HepG2 (cell line): ENCODE measurements at regions not wholly inside any gene's neighbourhood (a gene's known extent, or its start where the extent isn't known, plus 50 kb on each side); places are given as distances from the start of the nearest gene placed in this dataset.

Experiments used
- ATAC-seq: fragments of 200-7000 bp; cut with Tn5 transposase; 3 replicates; pipeline ENCODE4 v1.9.1; 2020; ENCODE audit warnings: mild to moderate bottlenecking, moderate library complexity
- BruUV-seq: library from RNA; stranded (reverse); fragments of 400-500 nt; replicated peaks from 2 replicates; lab custom pipeline; 2021; lab: Mats Ljungman, UMichigan
- CTCF ChIA-PET: fragments of 300-600 bp; formaldehyde crosslinking; extraction: SDS; loops from one replicate; lab custom pipeline; 2021; ENCODE audit warnings: low total read pairs, inconsistent platforms, low intra/inter-chr PET ratio; lab: Yijun Ruan, JAX
- POLR2A ChIA-PET: fragments of 350-600 bp; sonication (Branson Sonifier 250); formaldehyde crosslinking; loops from one replicate; lab custom pipeline; 2020; ENCODE audit warnings: antibody characterized with exemption, inconsistent platforms; lab: Yijun Ruan, JAX
- DNase-seq: peaks from one replicate; pipeline ENCODE4 v3.0.0-alpha.2; 2015; ENCODE audit warnings: low spot score
- FAIRE-seq: peaks from 3 replicates; lab custom pipeline; 2011; peaks lifted over from hg19 to GRCh38; lab: Jason Lieb, UNC
- H2AFZ ChIP-seq: one replicate; pipeline ENCODE4 v1.6.1; 2011; ENCODE audit warnings: low read length, inconsistent platforms
- H3K27ac ChIP-seq: fragments of 300-600 bp; 3 replicates; pipeline ENCODE4 v1.8.0; 2011; ENCODE audit warnings: mixed run types, mild to moderate bottlenecking, mixed read lengths, low read length, inconsistent platforms; ENCODE audit not compliant: insufficient read depth; ENCODE audit errors: extremely low read length
- H3K27me3 ChIP-seq, 2 experiments: fragments of 200-600 bp in 1 of 2; 2 replicates in 1 of 2; 3 replicates in 1 of 2; pipeline versions ENCODE4 v1.6.0 to v1.8.0; 2011; ENCODE audit warnings: low read length in 2 of 2, mild to moderate bottlenecking in 2 of 2, moderate library complexity in 2 of 2, inconsistent platforms in 1 of 2; ENCODE audit not compliant: insufficient read depth in 2 of 2, control insufficient read depth in 1 of 2
- H3K36me3 ChIP-seq, 2 experiments: fragments of 200-600 bp in 1 of 2; replicated peaks in 1 of 2; 2 replicates in 1 of 2; 3 replicates in 1 of 2; pipeline versions ENCODE4 v1.5.1 to v1.8.0; 2011; ENCODE audit warnings: low read length in 2 of 2, inconsistent platforms in 1 of 2; ENCODE audit not compliant: insufficient read depth in 2 of 2, control insufficient read depth in 1 of 2
- H3K4me1 ChIP-seq: 2 replicates; pipeline ENCODE4 v1.5.1; 2012; ENCODE audit warnings: low read length, inconsistent platforms; ENCODE audit not compliant: insufficient read depth
- H3K4me2 ChIP-seq: 2 replicates; pipeline ENCODE4 v1.6.0; 2011; ENCODE audit warnings: low read depth, low read length, inconsistent platforms
- H3K4me3 ChIP-seq, 3 experiments: fragments of 200-600 bp in 1 of 3; sonication (generic), shearing (Covaris generic) in 1 of 3; replicated peaks in 1 of 3; 2 replicates each; pipeline ENCODE4 v1.5.1; 2011 to 2016; ENCODE audit warnings: low read length in 3 of 3, inconsistent platforms in 2 of 3, low read depth in 2 of 3, mild to moderate bottlenecking in 2 of 3, control low read depth in 1 of 3, mixed read lengths in 1 of 3; ENCODE audit not compliant: insufficient read depth in 1 of 3
- H3K79me2 ChIP-seq: one replicate; pipeline ENCODE4 v1.6.1; 2011; ENCODE audit warnings: low read length, inconsistent platforms; ENCODE audit not compliant: insufficient read depth
- H3K9ac ChIP-seq: 2 replicates; pipeline ENCODE4 v1.6.0; 2011; ENCODE audit warnings: mild to moderate bottlenecking, low read depth, low read length, inconsistent platforms; ENCODE audit not compliant: insufficient read depth
- H3K9me3 ChIP-seq: 2 replicates; pipeline ENCODE4 v1.5.1; 2012; ENCODE audit warnings: mild to moderate bottlenecking, low read length
- H4K20me1 ChIP-seq: 2 replicates; pipeline ENCODE4 v1.6.0; 2011; ENCODE audit warnings: inconsistent platforms, mild to moderate bottlenecking, low read length, moderate library complexity; ENCODE audit not compliant: insufficient read depth
- CHD2 ChIP-seq: IDR thresholded peaks from 2 replicates; pipeline ENCODE4 v1.6.1; 2011; ENCODE audit warnings: low read depth, low read length, improper control_type of control experiment
- CREB3 ChIP-seq: sonication (generic); formaldehyde crosslinking; IDR thresholded peaks from 2 replicates; pipeline ENCODE4 v1.5.0; 2020; ENCODE audit warnings: missing genetic modification reagents
- REST ChIP-seq, 2 experiments: IDR thresholded peaks; 2 replicates each; pipeline ENCODE4 v1.6.1; 2011 to 2012; ENCODE audit warnings: low read length in 2 of 2, borderline replicate concordance in 1 of 2, low read depth in 1 of 2, mild to moderate bottlenecking in 1 of 2, moderate library complexity in 1 of 2
- STAG1 ChIP-seq: sonication (generic); formaldehyde crosslinking; IDR thresholded peaks from 2 replicates; pipeline ENCODE4 v1.4.0; 2020; ENCODE audit warnings: missing genetic modification reagents
- TBX2 ChIP-seq: sonication (generic); formaldehyde crosslinking; IDR thresholded peaks from 2 replicates; pipeline ENCODE4 v1.5.0; 2020; ENCODE audit warnings: missing genetic modification reagents, mild to moderate bottlenecking, borderline replicate concordance
- ZNF737 ChIP-seq: sonication (generic); formaldehyde crosslinking; IDR thresholded peaks from 2 replicates; pipeline ENCODE4 v1.5.0; 2020; ENCODE audit warnings: missing genetic modification reagents, mild to moderate bottlenecking, borderline replicate concordance
- whole genome bisulfite sequencing: methylation state at CpG from one replicate; pipeline ENCODE4 v1.1.6; 2017; ENCODE audit warnings: low lambda C conversion rate; 5-methylcytosine and 5-hydroxymethylcytosine counted together
- in situ Hi-C: cut with HindIII; loops from 2 replicates; pipeline ENCODE4 v1.10.0; 2017; ENCODE audit warnings: low pct_unique_long_range_greater_than_20kb; ENCODE audit not compliant: extremely low pct_ligation_motif_present
- intact Hi-C: fragments of 100-400 bp; cut with micrococcal nuclease; formaldehyde crosslinking; loops from one replicate; pipeline ENCODE4 v1.10.0; 2022; ENCODE audit not compliant: unreplicated experiment

GRCh38 chr5:74337254-74337983, 303.1 kb downstream of the ENC1 start (continued):
- no peak for TF ChIP-seq REST (IDR thresholded peaks at IDR 0.05; ENCODE audit: borderline replicate concordance in 1 of 2, low read depth in 1 of 2, low read length in 2 of 2)
- TF ChIP-seq CREB3 (CRISPR knock-in tag), result no peak
- TF ChIP-seq CHD2, result no peak
- TF ChIP-seq TBX2 (CRISPR knock-in tag), result no peak
- TF ChIP-seq, all 625 proteins: peak for 0

- TF ChIP-seq ZNF737 (CRISPR knock-in tag), result no peak
- TF ChIP-seq STAG1, result 0 out of 2 replicates have a peak, but pooled peaks have one; percentile 6
- no peak for FAIRE-seq
- POLR2A ChIA-PET, result no interaction called here
- H3K4me3 ChIP-seq, result no peak overlapping the region
- H3K27me3 ChIP-seq, result peaks cover 0 to 7% of the 10 kb centered on the region in 2 experiments; a peak in 4 of 5 replicates
- no peak for DNase-seq
- in situ Hi-C loops, result no loop called here
- BruUV-seq, result no TSS peak
- no peaks in the 10 kb centered on the region for H3K36me3 ChIP-seq
- CTCF ChIA-PET, result no interaction called here
- H3K9ac ChIP-seq, result no peak overlapping the region
- no peaks in the 10 kb centered on the region for H4K20me1 ChIP-seq
- H3K4me1 ChIP-seq, result no peaks in the 10 kb centered on the region
- H3K9me3 ChIP-seq, result no peaks in the 10 kb centered on the region
- no peak overlapping the region for H2AFZ ChIP-seq
- intact Hi-C loops, result no loop called here
- WGBS, result 34% methylated on average over 6 of the region's 7 CpGs
- no peaks in the 10 kb centered on the region for H3K79me2 ChIP-seq
- no peak overlapping the region for H3K4me2 ChIP-seq
- H3K27ac ChIP-seq, result no peak overlapping the region
- peak; percentile 56; the same call in 2 of the 3 replicates for ATAC-seq
Measured at GRCh38 chr5:74336297-74336696, 304.2 kb downstream of the ENC1 start.
